ENCODE measurements at regions not wholly inside any gene's neighbourhood (a gene's known extent, or its start where the extent isn't known, plus 50 kb on each side); places are given as distances from the start of the nearest gene placed in this dataset.

DNA sequence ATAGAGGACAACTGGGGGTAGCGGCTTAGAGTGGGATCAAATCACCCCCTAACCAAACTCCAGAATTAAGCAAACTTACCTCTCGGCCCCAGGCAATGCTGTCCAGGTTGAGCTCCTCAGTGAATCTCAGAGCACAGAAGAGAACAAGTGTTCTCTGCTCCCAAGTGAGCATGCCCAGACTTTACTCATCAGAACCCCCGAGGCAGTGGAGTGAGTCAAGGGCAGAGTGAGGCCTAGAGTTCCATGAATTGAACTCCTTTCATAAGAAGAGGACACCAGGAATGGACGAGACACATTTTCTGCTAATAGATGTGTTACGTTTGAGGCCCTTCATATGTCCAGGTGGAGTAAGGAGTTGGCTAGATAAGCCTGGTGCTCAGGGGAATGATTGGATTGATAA lies 134.0 kb upstream of the DTNBP1 start:
- H3K4me1 ChIP-seq (ENCODE audit: control insufficient read depth in 1 of 2, insufficient read depth in 2 of 2, low read length in 2 of 2): 0 out of 4 replicates have a peak, but pooled peaks cover 0 to 5% of the 10 kb centered on the region in 2 experiments
- H3K9me2 ChIP-seq (ENCODE audit: insufficient read depth): no peaks in the 10 kb centered on the region
- ChIA-PET RAD21 (ENCODE audit: low non-redundant PET in 1 of 2, low total read pairs in 2 of 2, uncharacterized antibody in 2 of 2, unreplicated experiment in 2 of 2) (no interaction called here), POLR2A (no interaction called here), CTCF (no interaction called here)
- no TSS peak for BruUV-seq (replicated peaks)
- no peak overlapping the region for H3K27ac ChIP-seq (ENCODE audit: low read depth, low read length)
- H3K9me3 ChIP-seq (ENCODE audit: control insufficient read depth in 1 of 2, insufficient read depth in 1 of 2, low read depth in 1 of 2, low read length in 2 of 2): no peaks in the 10 kb centered on the region; a peak in 2 of 4 replicates
- H3K27me3 ChIP-seq (ENCODE audit: insufficient read depth, low read length): no peaks in the 10 kb centered on the region
- TF ChIP-seq, protein P1, sequence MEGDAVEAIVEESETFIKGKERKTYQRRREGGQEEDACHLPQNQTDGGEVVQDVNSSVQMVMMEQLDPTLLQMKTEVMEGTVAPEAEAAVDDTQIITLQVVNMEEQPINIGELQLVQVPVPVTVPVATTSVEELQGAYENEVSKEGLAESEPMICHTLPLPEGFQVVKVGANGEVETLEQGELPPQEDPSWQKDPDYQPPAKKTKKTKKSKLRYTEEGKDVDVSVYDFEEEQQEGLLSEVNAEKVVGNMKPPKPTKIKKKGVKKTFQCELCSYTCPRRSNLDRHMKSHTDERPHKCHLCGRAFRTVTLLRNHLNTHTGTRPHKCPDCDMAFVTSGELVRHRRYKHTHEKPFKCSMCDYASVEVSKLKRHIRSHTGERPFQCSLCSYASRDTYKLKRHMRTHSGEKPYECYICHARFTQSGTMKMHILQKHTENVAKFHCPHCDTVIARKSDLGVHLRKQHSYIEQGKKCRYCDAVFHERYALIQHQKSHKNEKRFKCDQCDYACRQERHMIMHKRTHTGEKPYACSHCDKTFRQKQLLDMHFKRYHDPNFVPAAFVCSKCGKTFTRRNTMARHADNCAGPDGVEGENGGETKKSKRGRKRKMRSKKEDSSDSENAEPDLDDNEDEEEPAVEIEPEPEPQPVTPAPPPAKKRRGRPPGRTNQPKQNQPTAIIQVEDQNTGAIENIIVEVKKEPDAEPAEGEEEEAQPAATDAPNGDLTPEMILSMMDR (IDR thresholded peaks at IDR 0.05 in 2 of 3, conservative IDR thresholded peaks at IDR 0.05 in 1 of 3; ENCODE audit: borderline replicate concordance in 1 of 3, insufficient read depth in 1 of 3, low read depth in 2 of 3, low read length in 2 of 3): no peak
- TF ChIP-seq ZFX (IDR thresholded peaks at IDR 0.05) (no peak), ELF1 (IDR thresholded peaks at IDR 0.05; ENCODE audit: borderline replicate concordance, low read depth) (no peak), CBX3 (IDR thresholded peaks at IDR 0.05; ENCODE audit: low read depth) (no peak), RAD21 (IDR thresholded peaks at IDR 0.05; ENCODE audit: low read depth) (no peak), SP1 (IDR thresholded peaks at IDR 0.05; ENCODE audit: low read depth) (no peak), FOSL1 (IDR thresholded peaks at IDR 0.05; ENCODE audit: low read depth) (no peak), POLR2AphosphoS5 (IDR thresholded peaks at IDR 0.05; ENCODE audit: low read depth, low read length) (no peak), EZH2 (IDR thresholded peaks at IDR 0.05) (no peak)
- TF ChIP-seq, protein P2, sequence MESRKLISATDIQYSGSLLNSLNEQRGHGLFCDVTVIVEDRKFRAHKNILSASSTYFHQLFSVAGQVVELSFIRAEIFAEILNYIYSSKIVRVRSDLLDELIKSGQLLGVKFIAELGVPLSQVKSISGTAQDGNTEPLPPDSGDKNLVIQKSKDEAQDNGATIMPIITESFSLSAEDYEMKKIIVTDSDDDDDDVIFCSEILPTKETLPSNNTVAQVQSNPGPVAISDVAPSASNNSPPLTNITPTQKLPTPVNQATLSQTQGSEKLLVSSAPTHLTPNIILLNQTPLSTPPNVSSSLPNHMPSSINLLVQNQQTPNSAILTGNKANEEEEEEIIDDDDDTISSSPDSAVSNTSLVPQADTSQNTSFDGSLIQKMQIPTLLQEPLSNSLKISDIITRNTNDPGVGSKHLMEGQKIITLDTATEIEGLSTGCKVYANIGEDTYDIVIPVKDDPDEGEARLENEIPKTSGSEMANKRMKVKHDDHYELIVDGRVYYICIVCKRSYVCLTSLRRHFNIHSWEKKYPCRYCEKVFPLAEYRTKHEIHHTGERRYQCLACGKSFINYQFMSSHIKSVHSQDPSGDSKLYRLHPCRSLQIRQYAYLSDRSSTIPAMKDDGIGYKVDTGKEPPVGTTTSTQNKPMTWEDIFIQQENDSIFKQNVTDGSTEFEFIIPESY (IDR thresholded peaks at IDR 0.05; ENCODE audit: extremely low read depth, insufficient replicate concordance, low read length): no peak
- TF ChIP-seq, protein P3, sequence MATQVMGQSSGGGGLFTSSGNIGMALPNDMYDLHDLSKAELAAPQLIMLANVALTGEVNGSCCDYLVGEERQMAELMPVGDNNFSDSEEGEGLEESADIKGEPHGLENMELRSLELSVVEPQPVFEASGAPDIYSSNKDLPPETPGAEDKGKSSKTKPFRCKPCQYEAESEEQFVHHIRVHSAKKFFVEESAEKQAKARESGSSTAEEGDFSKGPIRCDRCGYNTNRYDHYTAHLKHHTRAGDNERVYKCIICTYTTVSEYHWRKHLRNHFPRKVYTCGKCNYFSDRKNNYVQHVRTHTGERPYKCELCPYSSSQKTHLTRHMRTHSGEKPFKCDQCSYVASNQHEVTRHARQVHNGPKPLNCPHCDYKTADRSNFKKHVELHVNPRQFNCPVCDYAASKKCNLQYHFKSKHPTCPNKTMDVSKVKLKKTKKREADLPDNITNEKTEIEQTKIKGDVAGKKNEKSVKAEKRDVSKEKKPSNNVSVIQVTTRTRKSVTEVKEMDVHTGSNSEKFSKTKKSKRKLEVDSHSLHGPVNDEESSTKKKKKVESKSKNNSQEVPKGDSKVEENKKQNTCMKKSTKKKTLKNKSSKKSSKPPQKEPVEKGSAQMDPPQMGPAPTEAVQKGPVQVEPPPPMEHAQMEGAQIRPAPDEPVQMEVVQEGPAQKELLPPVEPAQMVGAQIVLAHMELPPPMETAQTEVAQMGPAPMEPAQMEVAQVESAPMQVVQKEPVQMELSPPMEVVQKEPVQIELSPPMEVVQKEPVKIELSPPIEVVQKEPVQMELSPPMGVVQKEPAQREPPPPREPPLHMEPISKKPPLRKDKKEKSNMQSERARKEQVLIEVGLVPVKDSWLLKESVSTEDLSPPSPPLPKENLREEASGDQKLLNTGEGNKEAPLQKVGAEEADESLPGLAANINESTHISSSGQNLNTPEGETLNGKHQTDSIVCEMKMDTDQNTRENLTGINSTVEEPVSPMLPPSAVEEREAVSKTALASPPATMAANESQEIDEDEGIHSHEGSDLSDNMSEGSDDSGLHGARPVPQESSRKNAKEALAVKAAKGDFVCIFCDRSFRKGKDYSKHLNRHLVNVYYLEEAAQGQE (IDR thresholded peaks at IDR 0.05; ENCODE audit: low read depth): no peak
- TF ChIP-seq, protein P4, sequence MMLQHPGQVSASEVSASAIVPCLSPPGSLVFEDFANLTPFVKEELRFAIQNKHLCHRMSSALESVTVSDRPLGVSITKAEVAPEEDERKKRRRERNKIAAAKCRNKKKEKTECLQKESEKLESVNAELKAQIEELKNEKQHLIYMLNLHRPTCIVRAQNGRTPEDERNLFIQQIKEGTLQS (IDR thresholded peaks at IDR 0.05): no peak
- no peaks in the 10 kb centered on the region for H3K79me2 ChIP-seq (ENCODE audit: insufficient read depth, low read length)
- H4K20me1 ChIP-seq (ENCODE audit: insufficient read depth): no peaks in the 10 kb centered on the region
- ATAC-seq (no peak), DNase-seq (ENCODE audit: low read depth, low spot score) (no peak)
- H3K4me3 ChIP-seq (replicated peaks in 1 of 2; ENCODE audit: low read depth in 1 of 2, low read length in 2 of 2): no peak overlapping the region
- H3K9ac ChIP-seq (ENCODE audit: low read length): no peak overlapping the region
- no peaks in the 10 kb centered on the region for H3K36me3 ChIP-seq (ENCODE audit: control insufficient read depth in 1 of 2, insufficient read depth in 2 of 2, low read length in 2 of 2)
- intact Hi-C loops (cut with micrococcal nuclease): no loop called here
- H3K4me2 ChIP-seq (ENCODE audit: low read length): no peak overlapping the region
- no peak overlapping the region for H2AFZ ChIP-seq (ENCODE audit: low read depth, low read length, poor library complexity, severe bottlenecking)
